ENCODE measurements at regions not wholly inside any gene's neighbourhood (a gene's known extent, or its start where the extent isn't known, plus 50 kb on each side); places are given as distances from the start of the nearest gene placed in this dataset.
"Not testable (repeated sequence)": the region's sequence is repeated elsewhere in the genome, so short reads cannot be mapped to it uniquely, and the experiment has no call there.

DNA sequence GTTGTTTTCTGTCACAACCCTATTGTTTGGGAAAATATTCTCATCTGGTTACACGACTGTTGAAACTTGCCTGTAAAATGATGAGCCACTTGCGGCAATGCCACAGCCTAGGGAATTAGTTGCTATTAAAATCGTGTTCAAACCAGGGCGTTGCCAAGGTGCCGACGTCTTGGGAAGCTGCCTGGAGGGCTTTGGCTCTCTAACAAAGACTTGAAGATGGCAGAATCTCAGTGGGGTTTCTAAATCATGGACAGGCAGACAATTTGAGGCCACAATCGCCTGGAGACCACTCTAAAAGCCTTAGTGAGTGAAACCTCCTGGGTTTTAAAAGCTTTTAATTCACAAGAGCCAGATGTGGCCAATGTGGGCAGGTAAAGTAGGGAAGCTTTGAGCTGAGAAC, 117.2 kb upstream of the BMAL1 start:
- H3K36me3 Mint-ChIP-seq (ENCODE audit: low read depth): no peaks in the 10 kb centered on the region
- H3K4me1 Mint-ChIP-seq: no peaks in the 10 kb centered on the region
- peaks cover 4% of the 10 kb centered on the region for H3K9me3 Mint-ChIP-seq
- peaks cover 14% of the 10 kb centered on the region for H3K27me3 Mint-ChIP-seq
- no peak overlapping the region for H3K4me3 Mint-ChIP-seq
- no peak for DNase-seq
- no peak for ATAC-seq
- no peak overlapping the region for H3K27ac Mint-ChIP-seq

DNA sequence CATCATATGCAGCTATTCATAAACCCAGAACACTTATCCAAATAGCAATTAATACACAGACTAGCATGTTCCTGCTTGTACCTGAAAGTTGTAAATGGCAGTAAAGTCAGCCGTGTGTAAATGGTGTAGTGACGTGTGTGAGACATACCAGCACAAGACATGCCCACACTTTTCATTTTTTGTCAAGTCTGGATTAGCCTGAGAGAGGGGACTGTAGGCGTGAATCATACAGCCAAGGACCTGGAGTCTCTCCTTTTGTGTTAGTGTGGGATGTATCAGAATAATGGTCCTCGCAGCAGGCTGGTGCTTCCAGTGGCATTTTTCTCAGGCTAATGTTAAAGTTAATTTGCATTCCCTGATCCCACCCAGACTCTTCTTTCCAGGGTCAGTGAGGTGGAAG, 116.8 kb upstream of the BMAL1 start:
- Mint-ChIP-seq H3K4me1 (no peaks in the 10 kb centered on the region), H3K4me3 (no peak overlapping the region), H3K27ac (no peak overlapping the region), H3K27me3 (peaks cover 10% of the 10 kb centered on the region), H3K36me3 (ENCODE audit: low read depth) (no peaks in the 10 kb centered on the region), H3K9me3 (peaks cover 4% of the 10 kb centered on the region)
- DNase-seq (no peak), ATAC-seq (no peak)

GRCh38 chr11:13163158-13163557, 114.4 kb upstream of the BMAL1 start:
- DNase-seq (no peak), ATAC-seq (no peak)
- H3K27me3 Mint-ChIP-seq: peaks cover 5% of the 10 kb centered on the region
- no peak overlapping the region for H3K4me3 Mint-ChIP-seq
- no peak overlapping the region for H3K27ac Mint-ChIP-seq
- no peaks in the 10 kb centered on the region for H3K4me1 Mint-ChIP-seq
- peaks cover 4% of the 10 kb centered on the region for H3K9me3 Mint-ChIP-seq
- no peaks in the 10 kb centered on the region for H3K36me3 Mint-ChIP-seq (ENCODE audit: low read depth)

GRCh38 chr11:13166036-13166435, 111.6 kb upstream of the BMAL1 start:
- H3K27me3 Mint-ChIP-seq: peaks cover 7% of the 10 kb centered on the region
- H3K9me3 Mint-ChIP-seq: no peaks in the 10 kb centered on the region
- ATAC-seq (no peak), DNase-seq (no peak)
- H3K4me1 Mint-ChIP-seq: no peaks in the 10 kb centered on the region
- H3K36me3 Mint-ChIP-seq (ENCODE audit: low read depth): no peaks in the 10 kb centered on the region
- H3K4me3 Mint-ChIP-seq: no peak overlapping the region
- H3K27ac Mint-ChIP-seq: no peak overlapping the region

GRCh38 chr11:13168271-13168670, 109.3 kb upstream of the BMAL1 start:
- Mint-ChIP-seq H3K4me1 (no peaks in the 10 kb centered on the region), H3K27ac (no peak overlapping the region), H3K4me3 (no peak overlapping the region), H3K36me3 (ENCODE audit: low read depth) (no peaks in the 10 kb centered on the region), H3K27me3 (peaks cover 10% of the 10 kb centered on the region), H3K9me3 (no peaks in the 10 kb centered on the region)
- ATAC-seq (no peak), DNase-seq (no peak)

DNA sequence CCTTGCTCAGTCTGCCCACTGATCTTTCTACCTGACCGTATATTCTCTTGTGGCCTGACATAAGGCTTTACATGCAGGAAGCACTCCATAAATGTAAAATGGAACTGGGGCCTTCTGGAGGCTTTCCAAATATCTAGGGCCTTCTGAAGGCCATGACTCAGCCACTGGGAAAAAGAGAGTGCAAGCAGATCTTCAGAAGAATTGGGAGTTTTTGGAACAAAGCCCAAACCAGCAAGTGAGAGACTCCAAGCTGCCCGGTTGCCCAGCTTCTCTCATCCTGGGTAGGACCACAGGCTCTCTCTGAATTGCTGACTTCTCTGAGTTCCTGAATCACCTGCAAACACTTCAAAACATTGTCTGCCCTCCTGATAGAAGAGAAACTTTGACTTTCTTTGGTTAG, 107.9 kb upstream of the BMAL1 start:
- Mint-ChIP-seq H3K9me3 (no peaks in the 10 kb centered on the region), H3K27me3 (peaks cover 11% of the 10 kb centered on the region), H3K4me1 (no peaks in the 10 kb centered on the region), H3K36me3 (ENCODE audit: low read depth) (no peaks in the 10 kb centered on the region), H3K27ac (no peak overlapping the region), H3K4me3 (no peak overlapping the region)
- ATAC-seq (no peak), DNase-seq (no peak)

GRCh38 chr11:13174090-13174489, 103.5 kb upstream of the BMAL1 start:
- no peak overlapping the region for H3K4me3 Mint-ChIP-seq
- no peak for DNase-seq
- H3K4me1 Mint-ChIP-seq: no peaks in the 10 kb centered on the region
- no peak overlapping the region for H3K27ac Mint-ChIP-seq
- H3K9me3 Mint-ChIP-seq: no peaks in the 10 kb centered on the region
- ATAC-seq: no peak
- H3K27me3 Mint-ChIP-seq: peaks cover 15% of the 10 kb centered on the region
- no peaks in the 10 kb centered on the region for H3K36me3 Mint-ChIP-seq (ENCODE audit: low read depth)

- DNase-seq: no peak
- Mint-ChIP-seq H3K27ac (no peak overlapping the region), H3K4me1 (peaks cover 7% of the 10 kb centered on the region), H3K36me3 (ENCODE audit: low read depth) (peaks cover 4% of the 10 kb centered on the region), H3K27me3 (peaks cover 11% of the 10 kb centered on the region), H3K9me3 (peaks cover 5% of the 10 kb centered on the region), H3K4me3 (no peak overlapping the region)
- no peak for ATAC-seq
Observed at GRCh38 chr11:13183094-13183825, 94.3 kb upstream of the BMAL1 start.

DNA sequence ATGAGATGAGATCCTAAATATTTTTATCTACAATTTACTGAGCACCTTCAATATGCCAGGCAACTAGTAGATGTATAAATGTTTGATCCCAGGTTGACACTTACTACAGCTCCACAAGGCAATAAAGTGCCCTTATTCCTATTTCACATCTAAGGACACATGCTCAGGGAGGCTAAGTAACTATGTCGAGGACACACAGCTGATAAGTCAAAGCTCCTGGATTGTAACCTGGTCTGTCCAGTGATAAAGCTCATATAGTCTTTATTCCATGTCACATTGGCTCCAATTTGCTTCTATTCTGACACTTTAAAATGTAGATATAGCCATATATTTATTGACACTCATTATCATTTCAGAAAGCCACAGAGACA, 93.8 kb upstream of the BMAL1 start:
- Mint-ChIP-seq H3K27me3 (peaks cover 14% of the 10 kb centered on the region), H3K4me3 (no peak overlapping the region), H3K36me3 (ENCODE audit: low read depth) (peaks cover 4% of the 10 kb centered on the region), H3K27ac (no peak overlapping the region), H3K9me3 (peaks cover 11% of the 10 kb centered on the region), H3K4me1 (peaks cover 7% of the 10 kb centered on the region)
- no peak for DNase-seq
- no peak for ATAC-seq

DNA sequence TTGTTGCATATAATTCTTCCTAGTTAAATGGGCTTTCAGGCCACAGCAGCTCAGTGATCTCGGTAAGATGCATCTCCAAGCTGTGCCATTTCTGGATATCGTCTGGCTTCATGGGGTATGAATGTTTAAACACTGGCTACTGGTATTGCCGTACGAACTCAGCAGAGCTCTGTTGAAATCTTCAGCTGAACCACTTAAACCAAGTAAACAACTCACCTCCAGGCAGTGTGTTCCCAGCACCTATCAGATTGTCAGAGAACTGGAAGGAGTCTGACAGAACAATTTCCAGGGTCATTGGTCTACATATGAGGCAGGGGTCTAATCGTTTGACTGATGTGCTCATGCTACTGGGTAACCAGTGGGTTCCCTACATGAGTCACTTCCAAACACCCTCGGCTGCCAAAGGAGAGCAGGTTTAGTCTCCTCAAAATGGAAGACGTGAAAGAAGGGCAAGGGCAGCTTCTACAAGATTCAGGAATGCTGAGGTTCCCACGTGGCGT, 93.2 kb upstream of the BMAL1 start:
- ATAC-seq (peak; percentile 20), DNase-seq (no peak)
- Mint-ChIP-seq H3K27me3 (peaks cover 15% of the 10 kb centered on the region), H3K27ac (no peak overlapping the region), H3K4me1 (peaks cover 7% of the 10 kb centered on the region), H3K4me3 (no peak overlapping the region), H3K9me3 (peaks cover 14% of the 10 kb centered on the region), H3K36me3 (ENCODE audit: low read depth) (peaks cover 4% of the 10 kb centered on the region)

DNA sequence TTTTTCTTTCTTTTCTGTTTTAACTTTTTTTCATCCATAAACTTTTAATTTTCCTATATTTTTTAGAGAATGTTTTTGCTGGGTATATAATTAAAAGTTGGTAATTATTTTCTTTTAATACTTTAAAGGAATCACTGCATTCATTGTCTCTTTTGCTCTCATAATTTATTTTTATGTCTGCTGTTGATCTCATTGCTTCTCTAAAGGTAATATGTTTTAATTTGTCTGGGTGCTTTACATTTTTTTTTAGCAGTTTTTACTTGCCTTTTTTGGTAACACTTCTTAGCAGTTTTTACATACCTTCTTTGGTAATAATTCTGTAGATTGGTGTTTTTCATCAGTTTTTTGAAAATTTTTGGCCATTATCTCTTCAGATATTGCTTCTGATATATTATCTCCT, 89.4 kb upstream of the BMAL1 start:
- H3K36me3 Mint-ChIP-seq (ENCODE audit: low read depth): peaks cover 4% of the 10 kb centered on the region

GRCh38 chr11:13189561-13190426, 87.8 kb upstream of the BMAL1 start:
- Mint-ChIP-seq H3K4me3 (no peak overlapping the region), H3K27me3 (peaks cover 23% of the 10 kb centered on the region), H3K4me1 (no peaks in the 10 kb centered on the region), H3K9me3 (peaks cover 16% of the 10 kb centered on the region), H3K27ac (no peak overlapping the region), H3K36me3 (ENCODE audit: low read depth) (peaks cover 4% of the 10 kb centered on the region)
- ATAC-seq (no peak), DNase-seq (no peak)

More for the DNA sequence above, 89.4 kb upstream of the BMAL1 start:
- ATAC-seq: no peak
- no peak overlapping the region for H3K27ac Mint-ChIP-seq
- peaks cover 16% of the 10 kb centered on the region for H3K27me3 Mint-ChIP-seq
- DNase-seq: no peak
- peaks cover 16% of the 10 kb centered on the region for H3K9me3 Mint-ChIP-seq
- H3K4me1 Mint-ChIP-seq: peaks cover 5% of the 10 kb centered on the region
- no peak overlapping the region for H3K4me3 Mint-ChIP-seq

DNA sequence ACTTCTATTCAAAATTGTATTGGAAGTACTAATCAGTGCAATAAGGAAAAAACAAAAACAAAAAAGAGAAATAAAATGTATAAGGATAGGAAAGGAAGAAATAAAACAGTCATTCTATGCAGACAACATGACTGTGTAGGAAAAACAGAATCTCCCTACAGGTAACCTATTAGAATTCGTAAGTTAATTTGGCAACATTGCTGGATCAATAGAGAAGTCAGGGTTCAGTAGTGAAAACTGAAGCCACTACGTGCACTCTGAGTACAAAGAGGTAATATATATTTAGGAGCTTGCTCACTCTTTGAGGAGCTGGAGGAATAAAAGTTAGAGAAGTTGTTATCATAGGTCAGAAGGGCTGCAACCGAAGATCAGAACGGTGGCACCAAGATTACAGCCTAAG, 84.0 kb upstream of the BMAL1 start:
- peaks cover 3% of the 10 kb centered on the region for H3K36me3 Mint-ChIP-seq (ENCODE audit: low read depth)
- H3K4me3 Mint-ChIP-seq: no peak overlapping the region
- no peak for DNase-seq
- no peaks in the 10 kb centered on the region for H3K4me1 Mint-ChIP-seq
- ATAC-seq: no peak
- peaks cover 27% of the 10 kb centered on the region for H3K9me3 Mint-ChIP-seq
- H3K27ac Mint-ChIP-seq: no peak overlapping the region
- H3K27me3 Mint-ChIP-seq: peaks cover 18% of the 10 kb centered on the region

DNA sequence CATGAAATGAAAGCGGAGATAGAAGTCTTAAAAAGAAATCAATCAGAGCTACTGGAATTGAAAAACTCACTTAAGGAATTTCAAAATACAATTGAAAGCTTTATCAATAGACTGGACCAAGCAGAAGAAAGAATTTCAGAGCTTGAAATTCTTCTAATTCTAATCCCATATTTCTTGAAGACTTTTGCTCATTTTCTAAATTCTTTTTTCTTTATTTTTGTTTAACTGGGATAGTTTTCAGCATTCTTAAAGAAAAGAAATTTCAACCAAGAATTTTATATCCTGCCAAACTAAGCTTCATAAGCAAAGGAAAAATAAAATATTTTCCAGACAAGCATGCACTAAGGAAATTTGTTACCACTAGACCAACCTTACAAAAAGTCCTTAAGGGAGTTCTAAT, 80.2 kb upstream of the BMAL1 start:
- not testable (repeated sequence) for DNase-seq; ATAC-seq; H3K4me3 Mint-ChIP-seq; H3K36me3 Mint-ChIP-seq (ENCODE audit: low read depth); H3K4me1 Mint-ChIP-seq; H3K27ac Mint-ChIP-seq
- Mint-ChIP-seq H3K27me3 (peaks cover 11% of the 10 kb centered on the region), H3K9me3 (peaks cover 21% of the 10 kb centered on the region)

DNA sequence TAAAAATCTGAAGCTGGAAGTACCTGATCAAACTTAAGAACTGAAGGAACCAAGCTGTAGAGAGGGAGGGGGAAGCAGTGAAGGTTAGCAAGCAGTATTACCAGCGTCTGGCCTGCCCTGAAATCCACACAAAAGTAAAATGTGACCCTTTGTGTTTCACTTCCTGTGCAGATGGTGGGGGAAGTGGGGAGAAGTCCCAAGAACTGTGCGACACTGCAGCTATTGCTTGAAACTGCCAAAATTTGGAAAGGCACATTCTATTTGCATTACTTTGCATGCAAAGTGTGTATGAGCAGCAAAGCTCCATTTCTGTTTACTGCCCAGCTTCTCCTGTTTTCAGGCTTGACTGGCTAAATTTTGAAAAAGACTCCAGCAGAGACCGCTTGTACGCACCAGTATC, 72.1 kb upstream of the BMAL1 start:
- no peak overlapping the region for H3K4me3 Mint-ChIP-seq
- peaks cover 2% of the 10 kb centered on the region for H3K27me3 Mint-ChIP-seq
- H3K9me3 Mint-ChIP-seq: no peaks in the 10 kb centered on the region
- no peaks in the 10 kb centered on the region for H3K36me3 Mint-ChIP-seq (ENCODE audit: low read depth)
- H3K4me1 Mint-ChIP-seq: peaks cover 33% of the 10 kb centered on the region
- ATAC-seq (no peak), DNase-seq (no peak)
- no peak overlapping the region for H3K27ac Mint-ChIP-seq

Measured in activated naive CD8-positive, alpha-beta T cell treated with anti-CD3 and anti-CD28 coated beads, Interleukin-2, amount 50 U/mL, for 24 hours (primary cell).